Hematopoietic multipotent progenitor cell treated with erythropoietin and hydrocortisone succinate and interleukin-3 and kit ligand, for 15 days (in vitro differentiated cells): ENCODE measurements at regions not wholly inside any gene's neighbourhood (a gene's known extent, or its start where the extent isn't known, plus 50 kb on each side); places are given as distances from the start of the nearest gene placed in this dataset.
A peak's percentile ranks its signal among the peaks of the same experiment; 100 is the strongest.

Experiments used
- DNase-seq: peaks from one replicate; pipeline ENCODE4 v3.0.0-alpha.2; 2015; ENCODE audit warnings: low spot score

GRCh38 chr4:71240094-71240493, 98.7 kb upstream of the SLC4A4 start:
- no peak for DNase-seq

DNA sequence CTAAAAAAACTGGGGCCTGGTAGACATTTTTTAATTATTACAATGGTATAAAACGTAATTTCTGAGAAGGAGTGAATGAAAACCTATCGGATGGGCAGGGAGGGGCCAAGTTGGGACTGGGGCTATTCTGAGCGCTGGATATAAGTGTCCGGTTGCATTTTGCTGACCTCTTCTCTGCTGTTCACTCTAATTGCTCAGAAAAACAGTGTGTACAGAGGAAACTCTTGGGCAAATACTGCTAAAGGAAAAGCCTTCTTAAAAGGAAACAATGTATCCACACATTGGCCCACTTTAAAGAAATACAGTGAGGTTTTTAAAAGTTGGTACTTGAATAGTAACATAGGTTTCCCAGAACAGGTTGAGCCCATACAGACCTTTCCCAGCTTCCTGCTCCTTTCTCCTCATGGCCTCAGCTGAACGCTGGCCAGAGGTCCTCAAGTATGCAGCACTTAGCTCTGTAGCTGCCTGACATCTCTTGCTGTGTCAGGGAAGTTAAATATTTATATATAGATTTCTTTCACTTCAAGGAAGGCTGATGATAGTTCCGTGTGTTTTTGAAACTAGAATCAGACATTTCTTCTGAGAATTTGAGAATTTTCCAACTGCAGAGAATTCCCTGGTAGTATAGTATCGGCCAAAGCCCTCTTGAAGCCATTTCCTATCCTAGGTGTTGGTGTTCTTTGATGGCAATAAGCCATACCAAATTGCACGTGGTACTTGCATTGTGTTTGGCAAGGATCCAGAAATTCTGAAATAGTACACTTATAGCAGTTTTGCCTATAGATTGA, 97.1 kb upstream of the SLC4A4 start:
- peak; percentile 10 for DNase-seq

GRCh38 chr4:71243091-71243833, 95.6 kb upstream of the SLC4A4 start:
- no peak for DNase-seq

- DNase-seq: no peak
These were observed 91.1 kb upstream of the SLC4A4 start for GRCh38 chr4:71247706-71248105.

GRCh38 chr4:71251261-71251660, 87.6 kb upstream of the SLC4A4 start:
- DNase-seq: no peak

DNA sequence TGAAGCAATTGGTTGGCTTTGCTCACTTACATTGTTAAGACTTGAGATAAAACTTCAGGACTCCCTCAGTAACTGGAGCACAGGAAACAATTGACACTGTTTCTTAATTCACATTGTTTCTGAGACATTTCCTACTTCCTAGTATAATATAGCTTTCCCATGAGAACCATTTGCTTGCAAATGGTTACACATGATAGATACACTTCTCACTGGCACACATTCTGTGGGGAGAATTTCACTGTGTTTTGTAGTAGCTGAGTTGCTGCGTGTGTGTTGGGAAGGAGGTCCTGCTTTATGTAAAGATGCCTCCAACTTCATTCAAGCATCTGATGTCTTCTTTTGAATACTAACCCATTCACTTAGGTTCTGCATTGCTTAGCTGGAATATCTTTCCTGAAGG, 85.3 kb upstream of the SLC4A4 start:
- DNase-seq: no peak

GRCh38 chr4:71254451-71255012, 84.3 kb upstream of the SLC4A4 start:
- DNase-seq: no peak

DNA sequence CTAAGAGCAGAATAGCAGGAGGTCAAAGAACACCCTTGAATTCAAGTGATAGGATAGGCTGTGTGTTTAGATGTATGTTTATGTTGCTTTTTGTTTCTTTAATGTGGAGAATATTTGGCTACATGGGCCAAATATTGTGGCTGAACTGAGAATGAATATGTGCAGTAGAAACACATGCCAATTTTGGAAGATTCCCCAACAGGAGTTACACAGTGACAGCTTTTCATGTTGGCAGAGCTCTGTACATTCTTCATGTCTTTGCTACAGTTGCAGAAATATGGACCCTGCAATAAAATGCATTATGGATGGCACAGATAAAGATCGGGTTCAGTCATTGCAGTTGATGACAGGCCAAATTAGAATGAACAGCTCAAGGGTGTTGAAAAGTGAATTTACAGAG, 82.8 kb upstream of the SLC4A4 start:
- DNase-seq: no peak

DNA sequence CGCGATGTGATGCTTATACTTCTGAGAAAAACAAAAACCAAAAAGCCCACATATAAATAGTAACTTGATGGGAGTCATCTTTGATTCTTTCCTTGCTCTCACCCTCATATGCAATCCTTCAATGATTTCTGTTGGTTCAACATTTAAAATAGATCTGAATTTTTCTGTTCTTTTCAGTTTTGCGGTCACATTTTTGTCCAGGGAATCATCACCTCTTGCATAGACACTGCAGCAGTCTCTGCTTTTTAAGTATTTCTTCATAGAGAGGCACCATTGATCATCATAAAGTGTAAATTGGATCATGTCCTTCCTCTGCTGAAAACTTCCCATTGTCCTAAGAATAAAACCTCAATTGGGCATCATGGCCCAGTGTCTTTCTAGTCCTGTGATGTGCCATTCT, 81.1 kb upstream of the SLC4A4 start:
- no peak for DNase-seq

- no peak for DNase-seq
These were observed 80.5 kb upstream of the SLC4A4 start for GRCh38 chr4:71258323-71258722.

DNA sequence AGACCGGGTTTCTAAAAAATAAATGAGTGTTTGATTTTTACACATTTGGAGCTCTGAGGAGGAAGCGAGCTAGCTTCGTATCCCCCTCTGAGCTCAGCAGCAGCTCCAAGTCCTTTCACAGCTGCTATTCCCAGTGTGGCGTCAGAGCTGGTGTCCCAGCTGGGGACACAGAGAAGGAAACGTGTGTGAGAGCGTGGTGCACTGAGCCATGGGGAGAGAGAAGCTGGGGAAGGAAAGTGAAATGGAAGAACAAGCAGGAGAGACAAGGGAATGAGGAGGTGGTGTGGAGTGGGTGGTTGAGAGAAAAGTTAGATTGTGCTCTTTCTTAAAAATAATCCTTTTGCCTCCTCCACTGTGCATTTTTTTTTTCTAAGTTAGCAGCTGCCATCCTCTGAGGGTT, 79.5 kb upstream of the SLC4A4 start:
- no peak for DNase-seq

DNA sequence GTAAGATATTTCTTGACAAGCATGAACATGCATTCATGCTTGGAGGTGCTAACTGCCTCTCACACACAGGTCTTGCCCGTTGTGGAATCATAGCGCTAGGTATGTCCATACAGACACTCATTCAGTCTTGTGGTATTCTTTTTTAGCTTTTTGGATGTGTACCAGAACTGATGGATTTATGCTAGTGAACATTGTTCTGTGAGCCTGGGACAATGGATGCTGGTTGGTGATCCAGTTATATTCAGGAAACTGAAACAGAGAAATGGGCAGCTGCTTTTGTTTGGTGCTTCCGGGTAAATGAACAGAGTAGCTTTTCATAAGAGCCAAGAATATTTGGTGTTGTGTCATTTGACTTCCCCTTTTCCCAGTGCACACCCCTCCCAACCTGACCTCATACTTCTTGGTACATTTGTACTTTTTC, 78.9 kb upstream of the SLC4A4 start:
- DNase-seq: no peak

- DNase-seq: no peak
These were observed 78.3 kb upstream of the SLC4A4 start for GRCh38 chr4:71260544-71260943.

- DNase-seq: no peak
These were observed 77.8 kb upstream of the SLC4A4 start for GRCh38 chr4:71261001-71261400.

DNA sequence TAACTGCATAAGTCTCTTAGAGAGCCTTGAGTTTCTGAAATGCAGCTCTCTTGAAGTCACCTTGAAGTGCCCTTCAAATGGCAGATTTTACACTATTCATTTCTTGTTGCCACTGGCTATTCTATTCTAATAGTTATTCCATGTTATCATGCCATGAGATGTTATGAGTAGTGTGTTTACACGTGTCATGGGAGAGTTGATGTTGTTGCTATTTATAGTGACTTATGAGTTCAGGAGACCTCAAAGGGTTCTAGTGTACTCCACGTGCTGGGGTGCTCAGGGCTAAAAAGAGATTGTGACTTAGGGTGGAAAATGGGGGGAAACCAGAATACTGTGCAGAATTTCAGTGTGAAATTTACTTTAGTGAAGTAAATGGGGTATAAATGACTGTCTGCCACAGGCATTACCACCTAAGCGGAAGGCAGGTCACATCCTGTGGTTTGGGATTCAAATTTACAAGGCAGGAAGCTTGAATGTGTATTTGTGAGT, 77.1 kb upstream of the SLC4A4 start:
- DNase-seq: no peak

DNA sequence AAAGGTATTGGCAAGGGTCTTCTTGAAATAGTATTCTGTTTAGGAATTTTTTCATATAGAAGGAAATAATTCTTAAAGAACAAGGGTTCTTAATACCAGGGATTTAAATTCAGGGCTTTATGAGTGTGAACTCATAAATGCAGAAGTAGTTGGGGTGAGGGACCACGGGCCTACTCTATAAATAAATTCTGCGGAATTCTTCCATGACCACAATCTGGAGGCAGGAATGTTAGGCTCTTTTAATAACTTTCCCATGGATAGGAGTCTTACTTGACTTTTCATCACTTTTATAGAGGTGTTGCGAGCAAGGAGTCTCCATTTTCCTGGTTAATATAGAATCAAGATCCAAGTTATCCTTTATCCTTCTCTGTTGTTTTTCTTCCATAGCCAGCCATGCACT, 76.7 kb upstream of the SLC4A4 start:
- DNase-seq: no peak

GRCh38 chr4:71266090-71266794, 72.6 kb upstream of the SLC4A4 start:
- no peak for DNase-seq

- no peak for DNase-seq
These were observed 71.6 kb upstream of the SLC4A4 start for GRCh38 chr4:71267244-71267643.

- no peak for DNase-seq
These were observed 70.7 kb upstream of the SLC4A4 start for GRCh38 chr4:71268166-71268565.

- DNase-seq: no peak
These were observed 69.6 kb upstream of the SLC4A4 start for GRCh38 chr4:71269233-71269632.

DNA sequence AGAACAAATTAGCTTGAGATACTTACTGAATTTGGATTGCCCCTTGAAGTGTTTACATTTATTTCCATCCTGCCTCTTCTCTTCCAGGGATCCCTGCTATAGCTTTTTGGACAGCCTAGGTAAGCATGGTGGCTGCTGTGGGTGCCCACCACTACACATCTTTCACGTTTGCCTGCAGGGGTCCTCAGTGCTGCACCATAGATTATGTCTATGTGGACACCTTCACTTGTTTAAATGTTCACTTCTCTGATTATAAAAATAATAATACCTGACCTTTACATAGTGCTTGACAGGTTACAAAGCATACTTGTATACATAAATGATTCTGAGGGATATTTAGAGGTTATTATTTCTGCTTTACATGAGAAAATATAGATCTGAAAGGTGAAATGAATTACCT, 67.9 kb upstream of the SLC4A4 start:
- DNase-seq: no peak

GRCh38 chr4:71272976-71273375, 65.8 kb upstream of the SLC4A4 start:
- no peak for DNase-seq

DNA sequence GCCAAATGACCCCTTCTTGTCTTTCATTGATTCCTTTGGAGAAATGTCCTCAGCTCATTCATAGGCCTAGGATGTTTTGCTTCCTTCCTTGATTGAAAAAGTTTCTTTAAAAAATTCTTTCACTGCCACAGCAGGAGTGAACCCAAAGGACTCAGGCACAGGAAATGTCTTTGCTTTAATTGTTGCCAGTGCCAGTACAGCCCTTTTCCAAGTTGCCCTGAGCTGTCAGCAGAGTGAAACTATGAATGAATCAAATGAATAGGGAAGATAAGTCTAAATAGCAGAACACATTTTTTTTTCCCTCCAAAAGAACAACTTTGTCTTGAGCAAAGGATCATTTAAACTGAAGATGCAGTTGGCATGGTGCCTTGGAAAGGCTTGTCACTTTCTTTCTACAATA, 63.8 kb upstream of the SLC4A4 start:
- no peak for DNase-seq
